GM18868 (cell line): ENCODE measurements at regions not wholly inside any gene's neighbourhood (a gene's known extent, or its start where the extent isn't known, plus 50 kb on each side); places are given as distances from the start of the nearest gene placed in this dataset.

Experiments used
- ATAC-seq: cut with Tn5 transposase; IDR thresholded peaks from one replicate; pipeline ENCODE4 v1.9.1; 2021; ENCODE audit warnings: mild to moderate bottlenecking, moderate library complexity; ENCODE audit not compliant: unreplicated experiment

GRCh38 chr9:4921449-4921848 is 63.6 kb upstream of the JAK2 start:
- no peak for ATAC-seq

GRCh38 chr9:4922101-4922500 is 63.0 kb upstream of the JAK2 start:
- no peak for ATAC-seq

- no peak for ATAC-seq
These were observed 62.3 kb upstream of the JAK2 start for GRCh38 chr9:4922730-4923129.

GRCh38 chr9:4923141-4923540 is 61.9 kb upstream of the JAK2 start:
- ATAC-seq: no peak

- peak; percentile 67 for ATAC-seq
These were observed 61.2 kb upstream of the JAK2 start for GRCh38 chr9:4923580-4924544.

GRCh38 chr9:4926239-4926638 is 58.8 kb upstream of the JAK2 start:
- no peak for ATAC-seq

GRCh38 chr9:4927043-4927471 is 58.0 kb upstream of the JAK2 start:
- ATAC-seq: no peak

DNA sequence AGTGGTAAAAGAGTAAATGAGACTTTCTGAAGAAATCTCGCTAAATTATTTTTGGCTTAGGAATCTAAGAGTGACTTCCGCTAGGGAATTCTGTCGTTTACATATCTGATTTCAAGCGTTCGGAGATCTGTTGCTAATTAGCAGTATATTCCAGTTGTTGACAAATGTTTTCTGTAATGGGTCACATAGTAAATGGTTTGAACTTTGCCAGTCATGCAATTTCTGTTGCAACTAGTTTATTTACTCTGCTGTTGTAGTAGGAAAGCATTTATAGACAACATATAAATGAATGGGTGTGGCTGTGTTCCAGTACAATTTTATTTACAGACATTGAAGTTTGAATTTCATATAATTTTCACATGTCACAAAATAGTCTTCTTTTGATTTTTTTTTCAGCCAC is 57.4 kb upstream of the JAK2 start:
- no peak for ATAC-seq

DNA sequence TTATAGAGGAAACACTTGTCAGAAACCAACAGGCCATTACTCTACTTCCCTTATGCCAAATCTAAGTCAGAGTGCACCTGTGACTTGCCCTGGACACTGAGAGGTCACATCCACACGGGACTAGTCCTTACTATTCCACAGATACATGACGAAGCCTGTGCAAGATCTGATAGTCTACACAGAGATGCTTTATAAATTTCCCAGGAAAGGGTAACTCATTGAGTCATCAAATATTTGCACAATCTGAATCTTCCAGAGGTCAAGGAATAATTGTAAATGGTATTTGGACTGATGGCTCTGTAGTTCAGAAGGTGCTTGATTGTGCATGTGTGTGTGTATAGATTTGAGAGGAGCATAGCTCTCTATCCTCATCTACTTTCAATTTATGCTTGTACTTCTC is 55.2 kb upstream of the JAK2 start:
- ATAC-seq: no peak

- ATAC-seq: no peak
These were observed 52.4 kb upstream of the JAK2 start for GRCh38 chr9:4932681-4933080.

GRCh38 chr9:4933177-4933576 is 51.9 kb upstream of the JAK2 start:
- no peak for ATAC-seq

- no peak for ATAC-seq
These were observed 51.2 kb upstream of the JAK2 start for GRCh38 chr9:4933861-4934260.

GRCh38 chr9:4935001-4935672 is 49.9 kb upstream of the JAK2 start:
- ATAC-seq: no peak
